ENCODE measurements at regions not wholly inside any gene's neighbourhood (a gene's known extent, or its start where the extent isn't known, plus 50 kb on each side); places are given as distances from the start of the nearest gene placed in this dataset.
A peak's percentile ranks its signal among the peaks of the same experiment; 100 is the strongest.

- peaks cover 1% of the 10 kb centered on the region for H3K9me3 ChIP-seq (ENCODE audit: control insufficient read depth, low read length)
- no peak for DNase-seq
- H3K4me1 ChIP-seq (ENCODE audit: control insufficient read depth in 1 of 2, insufficient read depth in 2 of 2, low read length in 2 of 2): no peaks in the 10 kb centered on the region
- WGBS, 2 donors: 56 to 75% methylated on average over 1 of the region's 1 CpG
- no peak overlapping the region for H3K27ac ChIP-seq (ENCODE audit: low read depth in 1 of 2, low read length in 2 of 2)
- ATAC-seq (ENCODE audit: low FRiP score): no peak
- H3K4me3 ChIP-seq (ENCODE audit: low read length in 2 of 2): no peak overlapping the region
- no peaks in the 10 kb centered on the region for H3K27me3 ChIP-seq (ENCODE audit: control insufficient read depth in 1 of 2, insufficient read depth in 2 of 2, low read length in 1 of 2)
- intact Hi-C loops (cut with DNase I): no loop called here
- no peaks in the 10 kb centered on the region for H3K36me3 ChIP-seq (ENCODE audit: control insufficient read depth in 1 of 2, insufficient read depth in 2 of 2, low read length in 1 of 2)
Measured at GRCh38 chr6:77363702-77364101, 99.6 kb downstream of the HTR1B start.

- DNase-seq (no peak), ATAC-seq (ENCODE audit: low FRiP score) (no peak)
- H3K27ac ChIP-seq (ENCODE audit: low read depth in 1 of 2, low read length in 2 of 2): no peak overlapping the region
- H3K4me1 ChIP-seq (ENCODE audit: control insufficient read depth in 1 of 2, insufficient read depth in 2 of 2, low read length in 2 of 2): no peaks in the 10 kb centered on the region
- H3K27me3 ChIP-seq (ENCODE audit: control insufficient read depth in 1 of 2, insufficient read depth in 2 of 2, low read length in 1 of 2): no peaks in the 10 kb centered on the region
- intact Hi-C loops (cut with DNase I): no loop called here
- no peaks in the 10 kb centered on the region for H3K36me3 ChIP-seq (ENCODE audit: control insufficient read depth in 1 of 2, insufficient read depth in 2 of 2, low read length in 1 of 2)
- H3K9me3 ChIP-seq (ENCODE audit: control insufficient read depth, low read length): peaks cover 1% of the 10 kb centered on the region
- 96 to 97% methylated on average over 2 of the region's 2 CpGs for WGBS, 2 donors
- no peak overlapping the region for H3K4me3 ChIP-seq (ENCODE audit: low read length in 2 of 2)
Measured at GRCh38 chr6:77362055-77362454, 101.2 kb downstream of the HTR1B start.

- ATAC-seq (ENCODE audit: low FRiP score) (no peak), DNase-seq (no peak)
- Histone ChIP-seq H3K4me3 (ENCODE audit: low read length in 2 of 2) (no peak overlapping the region), H3K4me1 (ENCODE audit: control insufficient read depth in 1 of 2, insufficient read depth in 2 of 2, low read length in 2 of 2) (no peaks in the 10 kb centered on the region), H3K27me3 (ENCODE audit: control insufficient read depth in 1 of 2, insufficient read depth in 2 of 2, low read length in 1 of 2) (no peaks in the 10 kb centered on the region), H3K27ac (ENCODE audit: low read depth in 1 of 2, low read length in 2 of 2) (no peak overlapping the region), H3K36me3 (ENCODE audit: control insufficient read depth in 1 of 2, insufficient read depth in 2 of 2, low read length in 1 of 2) (no peaks in the 10 kb centered on the region), H3K9me3 (ENCODE audit: control insufficient read depth, low read length) (peaks cover 1% of the 10 kb centered on the region)
- WGBS, 2 donors: 95% methylated on average over 1 of the region's 1 CpG
- intact Hi-C loops (cut with DNase I): no loop called here
Measured at GRCh38 chr6:77361018-77361417, 102.3 kb downstream of the HTR1B start.

GRCh38 chr6:77356821-77357220 is 106.5 kb downstream of the HTR1B start:
- no peak for DNase-seq
- no peak overlapping the region for H3K27ac ChIP-seq (ENCODE audit: low read depth in 1 of 2, low read length in 2 of 2)
- ATAC-seq (ENCODE audit: low FRiP score): no peak
- intact Hi-C loops (cut with DNase I): no loop called here
- H3K4me3 ChIP-seq (ENCODE audit: low read length in 2 of 2): no peak overlapping the region
- peaks cover 2% of the 10 kb centered on the region for H3K9me3 ChIP-seq (ENCODE audit: control insufficient read depth, low read length)
- H3K4me1 ChIP-seq (ENCODE audit: control insufficient read depth in 1 of 2, insufficient read depth in 2 of 2, low read length in 2 of 2): no peaks in the 10 kb centered on the region
- no peaks in the 10 kb centered on the region for H3K36me3 ChIP-seq (ENCODE audit: control insufficient read depth in 1 of 2, insufficient read depth in 2 of 2, low read length in 1 of 2)
- no peaks in the 10 kb centered on the region for H3K27me3 ChIP-seq (ENCODE audit: control insufficient read depth in 1 of 2, insufficient read depth in 2 of 2, low read length in 1 of 2)

- Histone ChIP-seq H3K36me3 (ENCODE audit: control insufficient read depth in 1 of 2, insufficient read depth in 2 of 2, low read length in 1 of 2) (no peaks in the 10 kb centered on the region), H3K27me3 (ENCODE audit: control insufficient read depth in 1 of 2, insufficient read depth in 2 of 2, low read length in 1 of 2) (no peaks in the 10 kb centered on the region), H3K9me3 (ENCODE audit: control insufficient read depth, low read length) (peaks cover 2% of the 10 kb centered on the region), H3K4me1 (ENCODE audit: control insufficient read depth in 1 of 2, insufficient read depth in 2 of 2, low read length in 2 of 2) (no peaks in the 10 kb centered on the region), H3K4me3 (ENCODE audit: low read length in 2 of 2) (no peak overlapping the region), H3K27ac (ENCODE audit: low read depth in 1 of 2, low read length in 2 of 2) (no peak overlapping the region)
- ATAC-seq (ENCODE audit: low FRiP score) (no peak), DNase-seq (no peak)
- intact Hi-C loops (cut with DNase I): no loop called here
Measured at GRCh38 chr6:77354581-77354980, 108.7 kb downstream of the HTR1B start.

GRCh38 chr6:77353129-77353528 is 110.2 kb downstream of the HTR1B start:
- Histone ChIP-seq H3K36me3 (ENCODE audit: control insufficient read depth in 1 of 2, insufficient read depth in 2 of 2, low read length in 1 of 2) (no peaks in the 10 kb centered on the region), H3K4me3 (ENCODE audit: low read length in 2 of 2) (no peak overlapping the region), H3K27ac (ENCODE audit: low read depth in 1 of 2, low read length in 2 of 2) (no peak overlapping the region), H3K9me3 (ENCODE audit: control insufficient read depth, low read length) (peaks cover 2% of the 10 kb centered on the region), H3K4me1 (ENCODE audit: control insufficient read depth in 1 of 2, insufficient read depth in 2 of 2, low read length in 2 of 2) (no peaks in the 10 kb centered on the region), H3K27me3 (ENCODE audit: control insufficient read depth in 1 of 2, insufficient read depth in 2 of 2, low read length in 1 of 2) (no peaks in the 10 kb centered on the region)
- DNase-seq (no peak), ATAC-seq (ENCODE audit: low FRiP score) (no peak)
- intact Hi-C loops (cut with DNase I): no loop called here

GRCh38 chr6:77341058-77341986 is 122.0 kb downstream of the HTR1B start:
- no peak overlapping the region for H3K27ac ChIP-seq (ENCODE audit: low read depth in 1 of 2, low read length in 2 of 2)
- H3K4me1 ChIP-seq (ENCODE audit: control insufficient read depth in 1 of 2, insufficient read depth in 2 of 2, low read length in 2 of 2): peaks cover 0 to 3% of the 10 kb centered on the region in 2 donors
- no peak for ATAC-seq (ENCODE audit: low FRiP score)
- H3K36me3 ChIP-seq (ENCODE audit: control insufficient read depth in 1 of 2, insufficient read depth in 2 of 2, low read length in 1 of 2): no peaks in the 10 kb centered on the region
- DNase-seq: peak in 1 of 2 donors; percentile 47
- no peaks in the 10 kb centered on the region for H3K27me3 ChIP-seq (ENCODE audit: control insufficient read depth in 1 of 2, insufficient read depth in 2 of 2, low read length in 1 of 2)
- H3K9me3 ChIP-seq (ENCODE audit: control insufficient read depth, low read length): no peaks in the 10 kb centered on the region
- WGBS, 2 donors: 25 to 33% methylated on average over 4 of the region's 4 CpGs
- no peak overlapping the region for H3K4me3 ChIP-seq (ENCODE audit: low read length in 2 of 2)
- intact Hi-C loops (cut with DNase I): no loop called here

- Histone ChIP-seq H3K36me3 (ENCODE audit: control insufficient read depth in 1 of 2, insufficient read depth in 2 of 2, low read length in 1 of 2) (no peaks in the 10 kb centered on the region), H3K27ac (ENCODE audit: low read depth in 1 of 2, low read length in 2 of 2) (no peak overlapping the region), H3K4me3 (ENCODE audit: low read length in 2 of 2) (no peak overlapping the region), H3K27me3 (ENCODE audit: control insufficient read depth in 1 of 2, insufficient read depth in 2 of 2, low read length in 1 of 2) (no peaks in the 10 kb centered on the region), H3K9me3 (ENCODE audit: control insufficient read depth, low read length) (no peaks in the 10 kb centered on the region), H3K4me1 (ENCODE audit: control insufficient read depth in 1 of 2, insufficient read depth in 2 of 2, low read length in 2 of 2) (peaks cover 0 to 3% of the 10 kb centered on the region in 2 donors)
- intact Hi-C loops (cut with DNase I): no loop called here
- WGBS, 2 donors: 72 to 83% methylated on average over 4 of the region's 4 CpGs
- DNase-seq: no peak
- ATAC-seq (ENCODE audit: low FRiP score): no peak
Measured at GRCh38 chr6:77340331-77340730, 123.0 kb downstream of the HTR1B start.

GRCh38 chr6:77339926-77340325 is 123.4 kb downstream of the HTR1B start:
- peaks cover 0 to 3% of the 10 kb centered on the region in 2 donors for H3K4me1 ChIP-seq (ENCODE audit: control insufficient read depth in 1 of 2, insufficient read depth in 2 of 2, low read length in 2 of 2)
- H3K36me3 ChIP-seq (ENCODE audit: control insufficient read depth in 1 of 2, insufficient read depth in 2 of 2, low read length in 1 of 2): no peaks in the 10 kb centered on the region
- ATAC-seq (ENCODE audit: low FRiP score) (peak; percentile 77), DNase-seq (no peak)
- no peaks in the 10 kb centered on the region for H3K27me3 ChIP-seq (ENCODE audit: control insufficient read depth in 1 of 2, insufficient read depth in 2 of 2, low read length in 1 of 2)
- intact Hi-C loops (cut with DNase I): no loop called here
- WGBS, 2 donors: 73 to 85% methylated on average over 2 of the region's 2 CpGs
- H3K9me3 ChIP-seq (ENCODE audit: control insufficient read depth, low read length): no peaks in the 10 kb centered on the region
- H3K4me3 ChIP-seq (ENCODE audit: low read length in 2 of 2): no peak overlapping the region
- H3K27ac ChIP-seq (ENCODE audit: low read depth in 1 of 2, low read length in 2 of 2): no peak overlapping the region

All from aorta (tissue), 5 donors.